ENCODE measurements at regions not wholly inside any gene's neighbourhood (a gene's known extent, or its start where the extent isn't known, plus 50 kb on each side); places are given as distances from the start of the nearest gene placed in this dataset.

DNA sequence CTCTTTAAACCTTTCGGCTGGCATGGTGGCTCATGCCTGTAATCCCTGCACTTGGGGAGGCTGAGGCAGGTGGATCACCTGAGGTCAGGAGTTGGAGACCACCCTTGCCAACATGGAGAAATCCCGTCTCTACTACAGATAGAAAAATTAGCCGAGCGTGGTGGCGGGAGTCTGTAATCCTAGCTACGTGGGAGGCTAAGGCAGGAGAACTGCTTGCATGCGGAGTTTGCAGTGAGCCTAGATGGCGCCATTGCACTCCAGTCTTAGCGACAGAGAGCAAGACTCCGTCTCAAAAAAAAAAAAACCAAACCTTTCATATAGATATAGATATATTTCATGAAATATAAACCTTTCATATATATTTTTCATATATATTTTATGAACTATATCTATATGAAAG lies 864.7 kb downstream of the TRIB2 start:
- no peak for DNase-seq (ENCODE audit: extremely low spot score)
- CTCF ChIA-PET, result interaction anchor here (0.6 to 1.0 kb wide), 2 partner anchors 18 to 204 kb away, joined by 3 read pairs; no protein-coding TSS in a partner anchor

DNA sequence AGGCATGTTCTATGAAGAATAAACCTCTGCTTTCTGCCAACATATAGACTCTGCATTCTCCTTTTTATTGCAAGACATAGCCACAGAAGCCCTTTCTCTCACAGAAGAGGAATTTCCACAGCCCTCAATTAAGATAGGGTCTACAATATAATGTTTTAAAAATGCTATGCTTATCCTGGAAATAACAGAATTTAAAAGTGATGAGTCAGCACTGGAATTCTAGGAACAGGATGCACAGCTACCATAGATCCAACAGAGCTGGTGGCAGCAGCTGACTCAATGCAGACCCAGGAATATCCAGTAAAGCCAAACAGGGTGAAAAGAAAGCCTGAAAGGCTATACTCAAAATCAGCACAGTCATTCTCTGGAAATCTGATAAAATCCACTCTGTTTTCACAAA lies 866.9 kb downstream of the TRIB2 start:
- TF ChIP-seq ZNF384 (IDR thresholded peaks at IDR 0.05) (no peak), ARNT (IDR thresholded peaks at IDR 0.05) (no peak), L3MBTL2 (conservative IDR thresholded peaks at IDR 0.05) (no peak), LEF1 (IDR thresholded peaks at IDR 0.05; ENCODE audit: borderline replicate concordance) (no peak)
- POLR2A ChIA-PET, result no interaction called here
- CTCF ChIA-PET, result no interaction called here
- DNase-seq (ENCODE audit: extremely low spot score), result no peak

More for the DNA sequence above, 864.7 kb downstream of the TRIB2 start:
- no peak for TF ChIP-seq FOXA1 (IDR thresholded peaks at IDR 0.05)
- TF ChIP-seq LEF1 (IDR thresholded peaks at IDR 0.05; ENCODE audit: borderline replicate concordance), result no peak
- no peak for TF ChIP-seq ZNF384 (IDR thresholded peaks at IDR 0.05)
- TF ChIP-seq ARNT (IDR thresholded peaks at IDR 0.05), result no peak
- TF ChIP-seq BHLHE40 (IDR thresholded peaks at IDR 0.05; ENCODE audit: borderline replicate concordance), result no peak
- TF ChIP-seq TARDBP (IDR thresholded peaks at IDR 0.05), result no peak
- TF ChIP-seq SP1 (IDR thresholded peaks at IDR 0.05), result no peak
- no peak for TF ChIP-seq L3MBTL2 (conservative IDR thresholded peaks at IDR 0.05)
- TF ChIP-seq HDGF (IDR thresholded peaks at IDR 0.05; ENCODE audit: borderline replicate concordance), result no peak
- TF ChIP-seq SUZ12 (IDR thresholded peaks at IDR 0.05), result no peak
- no peak for TF ChIP-seq FOXM1 (IDR thresholded peaks at IDR 0.05; ENCODE audit: borderline replicate concordance)
- no peak for TF ChIP-seq FOXK2 (IDR thresholded peaks at IDR 0.05)
- no peak for TF ChIP-seq NFRKB (IDR thresholded peaks at IDR 0.05)
- TF ChIP-seq ELF4 (IDR thresholded peaks at IDR 0.05), result no peak
- no peak for TF ChIP-seq PKNOX1 (IDR thresholded peaks at IDR 0.05)
- TF ChIP-seq CTBP1 (IDR thresholded peaks at IDR 0.05; ENCODE audit: borderline replicate concordance), result no peak
- POLR2A ChIA-PET, result no interaction called here

- no peak for DNase-seq (ENCODE audit: extremely low spot score)
- TF ChIP-seq ARNT (IDR thresholded peaks at IDR 0.05), result no peak
- TF ChIP-seq SUZ12 (IDR thresholded peaks at IDR 0.05), result no peak
- TF ChIP-seq ZNF384 (IDR thresholded peaks at IDR 0.05), result no peak
- TF ChIP-seq L3MBTL2 (conservative IDR thresholded peaks at IDR 0.05), result no peak
- TF ChIP-seq LEF1 (IDR thresholded peaks at IDR 0.05; ENCODE audit: borderline replicate concordance), result no peak
- TF ChIP-seq FOXM1 (IDR thresholded peaks at IDR 0.05; ENCODE audit: borderline replicate concordance), result no peak
- no peak for TF ChIP-seq TARDBP (IDR thresholded peaks at IDR 0.05)
- TF ChIP-seq BHLHE40 (IDR thresholded peaks at IDR 0.05; ENCODE audit: borderline replicate concordance), result no peak
- TF ChIP-seq CTBP1 (IDR thresholded peaks at IDR 0.05; ENCODE audit: borderline replicate concordance), result no peak
- no peak for TF ChIP-seq NFRKB (IDR thresholded peaks at IDR 0.05)
- no peak for TF ChIP-seq HDGF (IDR thresholded peaks at IDR 0.05; ENCODE audit: borderline replicate concordance)
- TF ChIP-seq FOXA1 (IDR thresholded peaks at IDR 0.05), result no peak
- no peak for TF ChIP-seq ELF4 (IDR thresholded peaks at IDR 0.05)
- CTCF ChIA-PET, result no interaction called here
- POLR2A ChIA-PET, result no interaction called here
Observed at GRCh38 chr2:13584020-13584419, 867.3 kb downstream of the TRIB2 start.

GRCh38 chr2:13585732-13586131 lies 869.0 kb downstream of the TRIB2 start:
- ChIA-PET CTCF (no interaction called here), POLR2A (no interaction called here)
- DNase-seq (ENCODE audit: extremely low spot score), result no peak
- no peak for TF ChIP-seq TARDBP (IDR thresholded peaks at IDR 0.05)
- TF ChIP-seq L3MBTL2 (conservative IDR thresholded peaks at IDR 0.05), result no peak
- TF ChIP-seq NFRKB (IDR thresholded peaks at IDR 0.05), result no peak
- TF ChIP-seq ARNT (IDR thresholded peaks at IDR 0.05), result no peak
- no peak for TF ChIP-seq ZNF384 (IDR thresholded peaks at IDR 0.05)
- no peak for TF ChIP-seq PKNOX1 (IDR thresholded peaks at IDR 0.05)
- no peak for TF ChIP-seq FOXM1 (IDR thresholded peaks at IDR 0.05; ENCODE audit: borderline replicate concordance)
- no peak for TF ChIP-seq ELF4 (IDR thresholded peaks at IDR 0.05)
- TF ChIP-seq LEF1 (IDR thresholded peaks at IDR 0.05; ENCODE audit: borderline replicate concordance), result no peak
- TF ChIP-seq FOXK2 (IDR thresholded peaks at IDR 0.05), result no peak
- TF ChIP-seq CTBP1 (IDR thresholded peaks at IDR 0.05; ENCODE audit: borderline replicate concordance), result no peak
- TF ChIP-seq HDGF (IDR thresholded peaks at IDR 0.05; ENCODE audit: borderline replicate concordance), result no peak
- no peak for TF ChIP-seq SP1 (IDR thresholded peaks at IDR 0.05)
- TF ChIP-seq BHLHE40 (IDR thresholded peaks at IDR 0.05; ENCODE audit: borderline replicate concordance), result no peak
- TF ChIP-seq FOXA1 (IDR thresholded peaks at IDR 0.05), result no peak
- TF ChIP-seq SUZ12 (IDR thresholded peaks at IDR 0.05), result no peak

- no peak for DNase-seq (ENCODE audit: extremely low spot score)
- ChIA-PET POLR2A (no interaction called here), CTCF (no interaction called here)
- TF ChIP-seq HDGF (IDR thresholded peaks at IDR 0.05; ENCODE audit: borderline replicate concordance) (no peak), FOXK2 (IDR thresholded peaks at IDR 0.05) (no peak), ARNT (IDR thresholded peaks at IDR 0.05) (no peak), ZNF384 (IDR thresholded peaks at IDR 0.05) (no peak), FOXA1 (IDR thresholded peaks at IDR 0.05) (no peak), SUZ12 (IDR thresholded peaks at IDR 0.05) (no peak), CTBP1 (IDR thresholded peaks at IDR 0.05; ENCODE audit: borderline replicate concordance) (no peak), PKNOX1 (IDR thresholded peaks at IDR 0.05) (no peak), SP1 (IDR thresholded peaks at IDR 0.05) (no peak), L3MBTL2 (conservative IDR thresholded peaks at IDR 0.05) (no peak), ELF4 (IDR thresholded peaks at IDR 0.05) (no peak), FOXM1 (IDR thresholded peaks at IDR 0.05; ENCODE audit: borderline replicate concordance) (no peak), BHLHE40 (IDR thresholded peaks at IDR 0.05; ENCODE audit: borderline replicate concordance) (no peak)
Observed at GRCh38 chr2:13596233-13596632, 879.5 kb downstream of the TRIB2 start.

- CTCF ChIA-PET, result interaction anchor here (0.6 kb wide), 1 partner anchor 663 kb away, joined by 3 read pairs; no protein-coding TSS in a partner anchor
- no peak for DNase-seq (ENCODE audit: extremely low spot score)
- TF ChIP-seq SUZ12 (IDR thresholded peaks at IDR 0.05) (no peak), FOXM1 (IDR thresholded peaks at IDR 0.05; ENCODE audit: borderline replicate concordance) (no peak), BHLHE40 (IDR thresholded peaks at IDR 0.05; ENCODE audit: borderline replicate concordance) (no peak), TARDBP (IDR thresholded peaks at IDR 0.05) (no peak), ELF4 (IDR thresholded peaks at IDR 0.05) (no peak), CTBP1 (IDR thresholded peaks at IDR 0.05; ENCODE audit: borderline replicate concordance) (no peak), ZNF384 (IDR thresholded peaks at IDR 0.05) (no peak), SP1 (IDR thresholded peaks at IDR 0.05) (no peak), PKNOX1 (IDR thresholded peaks at IDR 0.05) (no peak), HDGF (IDR thresholded peaks at IDR 0.05; ENCODE audit: borderline replicate concordance) (no peak), L3MBTL2 (conservative IDR thresholded peaks at IDR 0.05) (no peak), ARNT (IDR thresholded peaks at IDR 0.05) (no peak), FOXK2 (IDR thresholded peaks at IDR 0.05) (no peak), NFRKB (IDR thresholded peaks at IDR 0.05) (no peak), FOXA1 (IDR thresholded peaks at IDR 0.05) (no peak), LEF1 (IDR thresholded peaks at IDR 0.05; ENCODE audit: borderline replicate concordance) (no peak)
- POLR2A ChIA-PET, result no interaction called here
Observed at GRCh38 chr2:13597176-13597575, 880.4 kb downstream of the TRIB2 start.

Measured in HEK293T (cell line).